GM19238 (cell line): ENCODE measurements at regions not wholly inside any gene's neighbourhood (a gene's known extent, or its start where the extent isn't known, plus 50 kb on each side); places are given as distances from the start of the nearest gene placed in this dataset.
"Not testable (repeated sequence)": the region's sequence is repeated elsewhere in the genome, so short reads cannot be mapped to it uniquely, and the experiment has no call there.

ENCODE experiments used
- DNase-seq: peaks from one replicate; pipeline ENCODE4 v3.0.0; 2011; ENCODE audit warnings: low spot score; ENCODE audit not compliant: insufficient read length

DNA sequence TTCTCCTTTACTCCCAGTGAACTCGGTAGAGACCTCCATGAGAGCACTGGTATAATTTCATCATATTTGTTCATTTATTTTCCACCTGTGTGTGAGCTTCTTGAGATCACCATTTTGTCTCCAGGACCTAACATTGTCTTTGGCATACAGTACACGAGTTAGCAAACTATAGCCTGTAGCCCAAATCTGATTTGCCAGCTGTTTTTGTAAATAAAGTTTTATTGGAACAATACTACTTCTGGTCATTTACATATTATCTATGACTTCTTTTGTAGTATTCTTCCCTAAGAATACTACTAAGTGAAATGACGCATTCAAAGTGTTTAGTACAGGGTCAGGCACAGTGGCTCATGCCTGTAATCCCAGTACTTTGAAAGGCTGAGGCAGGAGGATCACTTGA, 449.5 kb downstream of the PLPP3 start:
- DNase-seq = no peak

DNA sequence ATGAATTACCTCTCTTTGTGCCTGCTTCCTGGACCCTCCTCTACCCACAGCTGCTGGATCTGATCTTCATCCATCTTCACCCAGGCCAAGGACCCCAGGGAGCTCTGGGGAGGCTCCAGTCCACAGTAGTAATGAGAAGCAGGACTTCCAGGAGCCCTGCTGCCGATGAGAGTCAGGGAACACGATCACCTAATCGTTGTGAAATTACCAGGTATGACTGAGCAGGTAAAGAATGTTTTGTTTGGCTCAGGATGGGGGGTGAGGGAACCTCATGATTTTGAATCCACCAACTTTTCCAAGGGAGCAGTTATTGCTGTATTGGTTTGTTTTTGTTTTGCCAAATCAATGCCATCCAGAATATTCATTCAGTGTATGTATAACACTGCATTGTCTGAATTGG, 454.0 kb downstream of the PLPP3 start:
- no peak for DNase-seq

DNA sequence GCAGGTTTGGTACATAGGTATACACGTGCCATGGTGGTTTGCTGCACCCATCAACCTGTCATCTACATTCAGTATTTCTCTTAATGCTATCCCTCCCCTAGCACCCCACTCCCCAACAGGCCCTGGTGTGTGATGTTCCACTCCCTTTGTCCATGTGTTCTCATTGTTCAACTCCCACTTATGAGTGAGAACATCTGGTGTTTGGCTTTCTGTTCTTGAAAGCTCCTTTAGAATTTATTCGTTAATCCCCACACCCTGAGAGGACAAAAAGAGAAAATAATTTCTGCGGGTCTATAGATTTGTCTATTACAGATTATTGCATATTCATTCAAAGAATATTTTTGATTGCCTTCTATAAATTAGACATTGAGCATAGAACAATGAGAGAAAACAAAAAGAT, 455.5 kb downstream of the PLPP3 start:
- DNase-seq = no peak

DNA sequence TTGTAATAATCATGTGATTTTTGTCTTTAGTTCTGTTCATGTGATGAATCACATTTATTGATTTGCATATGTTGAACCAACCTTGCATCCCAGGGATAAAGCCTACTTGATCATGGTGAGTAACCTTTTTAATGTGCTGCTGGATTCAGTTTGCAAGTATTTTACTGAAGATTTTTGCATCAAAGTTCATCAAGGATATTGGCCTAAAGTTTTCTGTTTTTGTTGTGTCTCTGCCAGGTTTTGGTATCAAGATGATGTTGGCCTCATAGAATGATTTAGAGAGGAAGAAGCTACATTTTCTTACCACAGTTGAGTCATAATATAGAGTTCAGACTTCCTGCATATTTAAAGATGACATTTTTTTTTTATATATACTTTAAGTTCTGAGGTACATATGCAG, 455.9 kb downstream of the PLPP3 start:
- no peak for DNase-seq

DNA sequence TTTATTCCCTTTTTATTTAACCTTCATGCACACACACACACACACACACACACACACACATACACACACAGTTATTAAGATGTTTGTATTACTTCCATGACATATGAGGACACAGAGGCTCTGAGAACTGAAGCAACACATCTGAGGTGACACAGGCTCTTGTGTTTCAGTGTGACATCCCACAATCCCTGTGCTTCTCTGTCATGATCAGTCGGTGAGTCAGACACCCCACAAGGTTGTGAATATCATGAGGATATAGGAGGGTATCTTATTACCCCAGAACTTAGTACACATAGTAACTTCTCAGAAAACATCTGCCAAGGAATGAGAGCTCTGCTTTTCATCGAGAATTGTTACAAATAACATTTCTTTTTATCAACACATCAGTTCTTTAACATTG, 459.3 kb downstream of the PLPP3 start:
- no peak for DNase-seq

DNA sequence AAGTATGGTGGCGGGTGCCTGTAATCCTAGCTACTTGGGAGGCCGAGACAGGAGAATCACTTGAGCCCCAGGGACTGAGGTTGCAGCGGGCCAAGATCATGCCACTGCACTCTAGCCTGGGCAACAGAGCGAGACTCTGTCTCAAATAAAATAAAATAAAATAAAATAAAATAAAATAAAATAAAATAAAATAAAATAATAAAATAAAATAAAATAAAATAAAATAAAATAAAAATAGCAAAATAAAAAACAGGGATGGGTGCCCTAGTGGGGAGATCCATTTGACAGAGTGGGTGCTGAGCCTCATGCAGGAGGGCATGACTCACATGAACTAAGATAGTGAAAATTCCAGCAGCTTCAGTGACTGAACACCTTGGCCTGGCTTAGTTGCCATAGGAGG, 460.7 kb downstream of the PLPP3 start:
- not testable (repeated sequence) for DNase-seq

DNA sequence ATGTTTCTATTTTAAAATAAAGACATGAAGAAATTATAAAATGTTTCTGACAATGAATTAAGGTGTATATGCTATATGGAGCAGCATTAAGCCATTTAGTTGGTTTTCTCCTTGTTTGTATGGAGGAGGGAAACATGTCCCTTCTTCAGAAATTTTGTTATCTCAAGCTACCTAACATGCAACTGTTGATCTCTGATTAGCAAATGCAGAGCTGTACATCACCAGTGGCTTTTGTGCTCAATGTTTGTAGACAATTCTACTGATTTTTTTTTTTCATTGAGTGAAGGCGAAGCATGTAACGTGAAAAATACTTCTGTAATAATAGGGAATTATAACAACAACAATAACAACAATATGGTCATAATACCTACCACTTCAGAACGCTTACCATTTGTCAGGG, 463.7 kb downstream of the PLPP3 start:
- no peak for DNase-seq

DNA sequence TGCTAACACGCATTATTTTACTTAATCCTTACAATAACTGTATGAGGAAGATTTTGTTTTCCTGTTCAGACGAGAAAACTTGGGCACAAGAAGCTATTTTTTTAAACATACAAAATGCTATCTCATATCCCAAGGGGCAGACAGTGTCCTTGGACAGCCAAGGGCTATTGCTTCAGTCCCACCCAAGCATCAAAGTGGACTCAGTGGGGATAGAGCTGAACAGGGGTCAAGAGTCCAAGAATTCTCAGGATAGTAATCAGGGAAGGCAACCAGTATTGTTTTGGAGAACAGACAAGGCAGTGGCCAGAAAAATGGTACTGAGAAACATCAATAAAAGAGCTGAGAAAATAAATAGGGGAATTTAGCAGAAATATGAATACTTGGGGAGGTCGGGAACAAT, 465.7 kb downstream of the PLPP3 start:
- DNase-seq = no peak

DNA sequence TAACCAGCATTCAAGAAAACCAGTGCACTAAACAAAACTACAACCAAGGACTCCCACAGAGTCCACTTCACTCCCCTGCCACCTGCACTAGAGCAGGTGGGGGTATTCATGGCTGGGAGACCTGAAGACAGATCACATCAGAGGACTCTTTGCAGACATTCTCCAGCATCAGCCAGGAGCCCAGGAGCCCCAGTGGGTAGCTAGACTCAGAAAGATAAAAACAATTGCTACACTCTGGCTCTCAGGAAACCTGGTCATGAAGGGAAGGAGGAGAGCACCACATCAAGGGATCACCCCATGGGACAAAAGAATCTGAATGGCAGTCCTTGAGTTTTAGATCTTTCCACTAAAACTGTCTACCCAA, 472.1 kb downstream of the PLPP3 start:
- DNase-seq = no peak

DNA sequence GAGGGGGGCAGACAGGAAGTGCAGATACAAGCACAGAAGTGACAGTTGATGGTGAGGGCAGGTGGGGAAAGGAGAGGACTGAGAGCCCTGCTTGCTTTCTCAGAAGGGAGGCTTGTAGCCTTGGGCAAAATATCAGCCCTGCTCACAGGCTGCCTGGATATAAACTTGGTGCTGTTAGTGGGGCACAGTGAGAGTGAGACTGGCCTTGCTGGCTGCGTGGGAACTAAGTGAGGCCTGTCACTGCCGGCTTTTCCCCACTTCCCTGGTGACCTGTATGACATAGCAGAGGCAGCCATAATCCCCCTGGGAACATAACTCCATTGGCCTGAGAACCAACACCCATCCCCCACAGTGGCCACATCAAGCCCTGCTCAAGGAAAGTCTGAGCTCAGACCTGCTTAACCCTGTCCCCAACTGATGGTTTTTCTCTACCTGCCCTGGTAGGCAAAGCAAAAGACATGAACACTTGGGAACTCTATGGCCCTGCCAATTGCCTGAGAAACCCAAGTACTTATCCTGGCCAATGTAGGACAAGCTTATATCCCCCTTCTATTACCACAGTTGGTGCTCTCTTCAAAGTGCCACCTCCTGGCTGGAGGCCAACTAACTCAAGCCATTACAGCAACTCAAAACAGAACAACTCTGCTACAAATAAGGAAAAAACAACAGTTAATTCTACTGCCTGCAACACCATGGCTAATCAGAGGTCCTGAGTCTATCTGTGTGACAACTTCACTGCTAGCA, 472.7 kb downstream of the PLPP3 start:
- DNase-seq = no peak

DNA sequence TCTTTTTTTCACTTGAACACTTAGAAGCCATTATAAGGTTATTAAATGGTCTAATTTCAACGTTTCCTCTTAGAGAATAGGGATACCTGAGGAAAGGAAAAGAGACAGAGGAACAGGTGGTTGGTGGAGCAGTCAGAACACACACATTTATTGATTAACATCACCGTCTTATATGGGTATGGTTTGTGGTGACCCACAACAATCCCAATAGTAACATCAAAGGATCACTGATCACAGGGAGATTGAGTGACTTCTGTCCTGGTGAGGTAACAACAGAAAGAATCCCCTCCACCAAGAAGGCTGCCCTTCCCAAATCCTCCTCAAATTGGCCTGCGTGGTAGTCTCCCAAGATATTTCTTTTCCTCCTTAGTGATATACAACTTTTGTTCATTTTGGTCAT, 474.0 kb downstream of the PLPP3 start:
- no peak for DNase-seq

DNA sequence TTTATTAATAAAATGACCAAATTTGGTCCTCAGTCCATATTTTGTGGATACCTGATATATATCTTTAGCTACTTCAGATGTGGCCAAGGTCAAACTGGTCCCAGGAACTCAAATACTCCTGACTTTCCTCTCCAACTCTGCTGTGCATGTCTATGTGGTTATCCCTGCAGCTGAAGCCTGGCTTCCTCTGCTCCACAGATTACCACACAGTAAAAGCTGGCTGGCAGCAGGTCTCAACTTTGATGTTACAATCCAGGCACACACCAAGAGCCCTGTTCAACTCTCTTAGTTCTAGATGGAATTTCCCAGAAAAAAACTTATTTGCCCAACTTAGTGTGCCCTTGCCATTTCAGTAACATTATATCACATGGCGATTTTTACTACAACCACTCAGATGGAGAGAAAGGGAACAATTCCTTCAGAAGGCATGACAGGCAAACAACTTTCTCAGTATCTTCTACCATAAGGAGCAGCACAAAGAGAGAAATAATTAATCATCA, 479.5 kb downstream of the PLPP3 start:
- DNase-seq = no peak

DNA sequence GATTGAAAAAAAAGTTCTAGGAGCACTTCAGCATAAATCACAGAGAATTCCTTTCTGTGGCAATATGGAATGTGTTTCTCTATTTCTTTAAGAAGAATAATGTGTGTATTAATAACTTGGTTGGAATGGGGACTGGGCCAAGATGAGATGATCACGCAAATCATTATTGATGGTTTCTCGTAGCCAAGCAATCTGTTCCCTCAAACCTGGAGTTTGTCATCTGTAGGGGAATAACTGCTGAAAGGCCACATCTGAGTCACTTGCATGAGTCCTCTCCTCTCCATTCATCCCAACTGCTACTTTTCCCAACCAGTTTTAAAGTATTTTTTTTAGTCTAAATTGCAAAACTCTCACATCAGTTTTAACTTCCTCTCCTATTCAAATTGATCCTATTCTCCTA, 480.4 kb downstream of the PLPP3 start:
- no peak for DNase-seq

DNA sequence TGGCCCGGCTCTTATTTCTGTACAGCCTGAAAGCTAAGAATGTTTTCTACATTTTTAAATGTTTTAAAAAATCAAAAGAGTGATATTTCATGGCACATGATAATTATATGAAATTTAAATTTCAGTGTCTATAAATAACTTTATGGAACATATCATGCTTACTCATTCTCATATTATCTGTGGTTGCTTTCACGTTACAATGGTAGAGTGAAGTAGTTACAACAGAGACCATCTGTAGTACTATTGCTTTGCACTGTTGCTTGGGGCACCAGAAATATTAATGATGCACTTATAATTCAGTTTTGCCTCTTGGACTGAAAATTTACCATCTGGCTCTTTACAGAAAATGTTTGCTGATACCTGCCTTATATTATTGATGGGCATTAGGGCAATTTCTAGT, 481.6 kb downstream of the PLPP3 start:
- no peak for DNase-seq

DNA sequence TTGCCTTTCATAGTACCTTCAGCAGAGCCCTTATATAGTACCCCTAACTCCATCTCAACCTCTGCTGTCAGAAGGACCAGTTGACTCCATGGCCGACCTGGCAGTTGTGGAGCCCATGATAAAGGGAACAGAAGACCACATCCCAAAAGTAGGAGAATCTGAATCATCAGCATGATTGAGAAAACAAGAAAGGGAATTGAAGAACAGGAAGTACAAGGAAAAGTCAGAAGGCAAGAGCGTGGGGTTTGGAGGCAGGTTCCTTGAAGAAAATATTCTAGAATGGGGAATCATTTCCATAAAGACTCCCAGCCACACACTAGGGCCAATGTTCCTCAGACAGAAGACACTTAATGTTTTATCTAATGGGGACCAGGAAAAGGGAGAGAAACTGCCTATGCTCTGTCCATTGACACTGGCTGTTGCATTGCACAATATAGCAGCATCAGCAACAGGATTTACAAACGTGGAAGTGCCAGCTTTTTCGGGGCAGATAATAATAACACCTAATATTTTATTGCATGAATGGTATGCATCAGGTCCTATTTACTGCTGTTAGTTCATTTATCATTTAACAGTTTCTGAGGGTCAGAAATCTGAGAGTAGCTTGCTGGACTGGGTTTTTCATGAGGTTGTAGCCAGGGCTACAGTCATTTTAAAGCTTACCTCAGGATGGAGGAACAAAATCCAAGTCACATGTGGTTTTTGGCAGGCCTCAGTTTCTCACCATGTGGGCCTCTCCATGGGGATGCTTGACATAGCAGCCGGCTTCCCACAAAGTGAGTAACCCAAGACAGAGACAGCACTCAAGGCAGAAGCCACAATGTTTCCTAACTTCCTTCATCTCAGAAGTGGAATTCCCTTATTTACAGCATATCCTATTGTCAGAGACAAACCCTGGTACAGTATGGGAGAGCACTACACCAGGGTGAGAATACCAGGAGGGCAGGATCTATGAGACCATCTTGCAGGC, 483.4 kb downstream of the PLPP3 start:
- no peak for DNase-seq

DNA sequence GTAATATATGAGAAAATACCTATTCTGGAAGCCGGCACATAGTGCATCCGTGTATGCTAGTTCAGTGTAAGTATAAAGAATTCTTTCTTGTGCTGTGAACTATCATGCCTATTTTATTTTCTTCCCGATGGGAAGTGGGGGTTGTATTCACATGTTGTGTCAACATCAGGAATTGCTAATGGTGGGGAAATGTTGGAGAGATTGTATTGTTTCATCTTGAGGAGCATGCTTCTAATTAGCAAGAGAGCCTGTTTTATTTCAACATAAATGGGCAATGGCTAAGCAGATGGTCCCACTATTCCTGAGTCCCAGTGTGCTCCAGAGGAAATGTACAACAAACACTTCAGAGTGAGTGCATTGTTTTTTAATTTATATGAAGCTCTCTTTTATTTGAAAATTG, 485.2 kb downstream of the PLPP3 start:
- DNase-seq = no peak

DNA sequence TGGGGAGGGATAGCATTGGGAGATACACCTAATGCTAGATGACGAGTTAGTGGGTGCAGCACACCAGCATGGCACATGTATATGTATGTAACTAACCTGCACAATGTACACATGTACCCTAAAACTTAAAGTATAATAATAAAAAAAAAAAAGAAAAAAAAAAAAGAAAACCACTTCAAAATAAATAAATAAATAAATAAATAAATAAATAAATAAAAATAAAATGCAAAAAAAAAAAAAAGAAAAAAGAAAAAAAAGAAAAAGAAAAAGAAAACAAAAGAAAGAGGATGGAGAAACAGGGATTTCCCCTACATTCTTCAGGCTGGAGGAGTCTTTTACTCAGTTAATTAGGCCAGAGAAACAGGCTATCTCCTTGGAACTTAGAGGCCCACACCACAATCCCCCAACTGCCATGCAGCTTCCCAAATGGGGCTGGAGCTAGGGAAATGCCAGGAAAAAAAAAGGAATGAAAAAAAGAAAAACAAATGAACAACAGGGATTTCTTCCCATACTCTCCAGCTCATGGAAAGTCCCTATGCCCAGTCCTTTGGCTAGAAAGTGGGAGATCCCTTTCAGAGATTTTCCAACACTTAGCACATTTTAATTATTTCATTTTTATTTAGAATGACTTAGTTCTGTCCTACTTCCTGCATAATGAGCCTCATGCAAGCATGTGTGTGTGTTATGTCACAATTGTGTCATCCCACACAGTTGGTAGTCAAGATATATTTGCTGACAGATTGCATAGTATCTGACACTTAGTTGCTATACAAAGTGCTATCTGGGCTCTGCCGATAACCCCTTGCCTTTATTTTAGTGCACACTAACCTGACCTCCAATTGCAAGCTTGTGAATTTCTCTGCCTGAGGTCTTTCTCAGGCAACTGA, 486.4 kb downstream of the PLPP3 start:
- DNase-seq = no peak

DNA sequence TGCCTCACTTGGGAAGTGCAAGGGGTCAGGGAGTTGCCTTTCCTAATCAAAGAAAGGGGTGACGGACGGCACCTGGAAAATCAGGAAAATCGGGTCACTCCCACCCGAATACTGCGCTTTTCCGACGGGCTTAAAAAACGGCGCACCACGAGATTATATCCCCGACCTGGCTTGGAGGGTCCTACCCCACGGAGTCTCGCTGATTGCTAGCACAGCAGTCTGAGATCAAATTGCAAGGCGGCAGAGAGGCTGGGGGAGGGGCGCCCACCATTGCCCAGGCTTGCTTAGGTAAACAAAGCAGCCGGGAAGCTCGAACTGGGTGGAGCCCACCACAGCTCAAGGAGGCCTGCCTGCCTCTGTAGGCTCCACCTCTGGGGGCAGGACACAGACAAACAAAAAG, 489.5 kb downstream of the PLPP3 start:
- DNase-seq = not testable (repeated sequence)

DNA sequence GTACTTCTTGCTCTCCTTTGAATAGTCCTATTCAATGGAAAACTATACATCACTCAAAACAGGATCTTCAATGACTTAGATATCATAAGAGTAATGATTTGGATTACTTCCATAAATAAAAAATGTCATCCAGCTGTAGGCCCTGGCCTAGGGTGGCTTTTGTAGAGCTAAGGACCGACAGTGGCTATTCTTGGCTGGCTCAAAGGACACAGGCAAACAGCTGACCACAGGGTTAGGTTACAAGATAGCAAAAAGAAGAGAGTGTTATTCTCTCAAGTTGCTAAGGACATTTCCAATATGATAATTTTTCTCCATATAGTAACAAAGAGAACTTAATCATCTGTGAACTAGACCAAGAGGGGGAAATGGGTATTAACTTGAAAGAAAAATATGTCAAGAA, 495.1 kb downstream of the PLPP3 start:
- no peak for DNase-seq

DNA sequence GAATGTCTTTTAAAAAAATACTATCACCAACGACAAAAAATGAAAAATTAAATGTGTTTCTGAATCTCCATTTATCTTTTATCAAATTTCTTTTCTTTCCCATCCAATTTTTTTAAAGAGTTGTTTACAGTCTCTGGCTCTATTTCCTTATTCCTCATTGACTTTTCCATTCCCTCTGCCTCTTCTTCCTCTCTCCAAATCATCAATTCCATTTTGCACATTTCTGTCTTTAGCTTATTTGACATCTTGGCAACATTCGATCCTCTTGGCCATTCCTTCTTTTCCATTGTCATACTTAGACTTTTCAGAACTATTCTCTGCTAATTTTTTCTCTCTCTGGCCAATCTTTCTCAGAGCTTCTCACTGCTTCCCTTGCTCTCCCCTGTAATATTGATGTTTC, 497.6 kb downstream of the PLPP3 start:
- no peak for DNase-seq

DNA sequence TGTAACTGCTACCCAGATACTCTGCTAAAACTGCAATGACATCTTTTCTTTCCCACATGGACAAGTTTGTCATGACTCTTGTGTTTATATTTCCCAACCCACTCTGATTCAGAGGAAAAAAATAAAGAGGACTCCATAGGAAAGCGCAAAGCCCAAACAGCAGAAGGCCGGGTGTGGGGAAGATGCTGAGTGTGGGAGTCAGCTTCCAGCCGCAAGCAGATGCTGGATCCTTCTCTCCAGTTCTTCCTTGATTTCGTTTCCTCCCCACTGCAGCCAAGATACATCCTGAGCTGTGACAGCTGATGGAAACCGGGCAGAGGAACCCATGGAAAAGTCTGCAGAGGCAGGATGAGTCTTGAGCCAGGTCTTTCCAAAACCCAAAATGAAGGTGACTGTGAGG, 498.2 kb downstream of the PLPP3 start:
- no peak for DNase-seq

DNA sequence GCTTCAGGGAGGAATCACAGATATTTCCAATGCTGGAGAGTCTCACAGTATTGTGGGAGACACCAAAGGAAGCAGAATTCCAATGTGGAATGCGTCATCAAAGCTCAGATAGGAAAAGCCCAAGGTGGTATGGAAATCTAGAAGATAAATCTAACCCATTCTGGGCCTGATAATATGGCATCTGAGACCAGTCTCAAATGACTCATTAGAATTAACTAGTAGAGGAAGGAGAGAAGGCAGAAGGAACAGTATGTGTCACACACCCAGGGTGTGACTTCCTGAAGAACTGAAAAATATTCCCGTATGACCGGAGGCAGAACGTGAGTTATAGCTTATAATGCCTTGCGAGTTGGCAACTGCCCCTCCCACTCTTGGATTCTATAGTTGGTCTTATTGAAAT, 499.2 kb downstream of the PLPP3 start:
- no peak for DNase-seq
